HepG2 (cell line): ENCODE measurements at regions not wholly inside any gene's neighbourhood (a gene's known extent, or its start where the extent isn't known, plus 50 kb on each side); places are given as distances from the start of the nearest gene placed in this dataset.
A peak's percentile ranks its signal among the peaks of the same experiment; 100 is the strongest.

Experiments used
- CEBPB ChIP-seq: IDR thresholded peaks from 2 replicates; pipeline ENCODE4 v1.6.1; 2011; ENCODE audit warnings: low read depth, low read length, improper control_type of control experiment, borderline replicate concordance
- FOXA3 ChIP-seq: IDR thresholded peaks from 2 replicates; pipeline ENCODE4 v1.6.1; 2016; ENCODE audit warnings: missing genetic modification reagents, missing compliant biosample characterization
- GLMP ChIP-seq: sonication (generic); formaldehyde crosslinking; IDR thresholded peaks from 2 replicates; pipeline ENCODE4 v1.9.0; 2021; ENCODE audit warnings: missing genetic modification reagents, mild to moderate bottlenecking, borderline replicate concordance
- HNF4A ChIP-seq: sonication (generic); formaldehyde crosslinking; IDR thresholded peaks from 2 replicates; pipeline ENCODE4 v1.4.0; 2020; ENCODE audit warnings: missing genetic modification reagents
- HNF4G ChIP-seq, 2 experiments: sonication (generic) in 1 of 2; formaldehyde crosslinking in 1 of 2; IDR thresholded peaks; 2 replicates each; pipeline versions ENCODE4 v1.4.0 to v1.6.1; 2011 to 2020; ENCODE audit warnings: borderline replicate concordance in 2 of 2, low read depth in 2 of 2, mild to moderate bottlenecking in 2 of 2, low read length in 1 of 2, missing genetic modification reagents in 1 of 2, moderate library complexity in 1 of 2
- HOXA3 ChIP-seq: sonication (generic); formaldehyde crosslinking; IDR thresholded peaks from 2 replicates; pipeline ENCODE4 v1.5.0; 2020; ENCODE audit warnings: missing genetic modification reagents
- KDM4B ChIP-seq: sonication (generic); formaldehyde crosslinking; IDR thresholded peaks from 2 replicates; pipeline ENCODE4 v1.4.0; 2020; ENCODE audit warnings: missing genetic modification reagents
- MLX ChIP-seq: IDR thresholded peaks from 2 replicates; pipeline ENCODE4 v1.6.1; 2016
- PATZ1 ChIP-seq: sonication (generic); formaldehyde crosslinking; IDR thresholded peaks from 2 replicates; pipeline ENCODE4 v1.4.0; 2020; ENCODE audit warnings: missing genetic modification reagents
- SALL2 ChIP-seq: sonication (generic); formaldehyde crosslinking; IDR thresholded peaks from 2 replicates; pipeline ENCODE4 v1.8.1; 2023; ENCODE audit warnings: mild to moderate bottlenecking, missing genetic modification reagents, inconsistent platforms
- SAP130 ChIP-seq: IDR thresholded peaks from 2 replicates; pipeline ENCODE4 v1.6.1; 2016; ENCODE audit warnings: low read depth
- SNAPC2 ChIP-seq: sonication (generic); formaldehyde crosslinking; IDR thresholded peaks from 2 replicates; pipeline ENCODE4 v1.8.1; 2022; ENCODE audit warnings: mild to moderate bottlenecking, missing genetic modification reagents
- SRF ChIP-seq: IDR thresholded peaks from 2 replicates; pipeline ENCODE4 v1.6.1; 2011; ENCODE audit warnings: mild to moderate bottlenecking, low read depth, low read length, moderate library complexity
- SRSF9 ChIP-seq: fragments of 200-400 bp; formaldehyde crosslinking; IDR thresholded peaks from 2 replicates; pipeline ENCODE4 v1.6.1; 2018; ENCODE audit warnings: borderline replicate concordance, mild to moderate bottlenecking, low read depth, low read length; ENCODE audit not compliant: insufficient read depth, poor library complexity, severe bottlenecking
- TEAD3 ChIP-seq: optimal IDR thresholded peaks from 2 replicates; pipeline ENCODE3; 2016; ENCODE audit warnings: borderline replicate concordance
- ZNF34 ChIP-seq: sonication (generic); formaldehyde crosslinking; IDR thresholded peaks from 2 replicates; pipeline ENCODE4 v1.4.0; 2020; ENCODE audit warnings: mild to moderate bottlenecking, missing genetic modification reagents, borderline replicate concordance
- ZNF501 ChIP-seq: sonication (generic); formaldehyde crosslinking; IDR thresholded peaks from 2 replicates; pipeline ENCODE4 v1.5.1; 2020; ENCODE audit warnings: mild to moderate bottlenecking, moderate library complexity, missing genetic modification reagents
- ZNF564 ChIP-seq: sonication (generic); formaldehyde crosslinking; IDR thresholded peaks from 2 replicates; pipeline ENCODE4 v1.8.1; 2023; ENCODE audit warnings: mild to moderate bottlenecking, missing genetic modification reagents
- ZNF788 ChIP-seq: sonication (generic); formaldehyde crosslinking; IDR thresholded peaks from 2 replicates; pipeline ENCODE4 v1.5.0; 2020; ENCODE audit warnings: mild to moderate bottlenecking, missing genetic modification reagents, borderline replicate concordance
- ZSCAN30 ChIP-seq: sonication (generic); formaldehyde crosslinking; IDR thresholded peaks from 2 replicates; pipeline ENCODE4 v1.5.0; 2020; ENCODE audit warnings: mild to moderate bottlenecking, missing genetic modification reagents
- TF ChIP-seq, protein P1 (sequence below): sonication (generic); formaldehyde crosslinking; IDR thresholded peaks from 2 replicates; pipeline ENCODE4 v1.8.0; 2022; ENCODE audit warnings: mild to moderate bottlenecking, missing genetic modification reagents, borderline replicate concordance
- TF ChIP-seq, protein P2 (sequence below): sonication (generic); formaldehyde crosslinking; IDR thresholded peaks from 2 replicates; pipeline ENCODE4 v1.4.0; 2020; ENCODE audit warnings: missing genetic modification reagents

DNA sequence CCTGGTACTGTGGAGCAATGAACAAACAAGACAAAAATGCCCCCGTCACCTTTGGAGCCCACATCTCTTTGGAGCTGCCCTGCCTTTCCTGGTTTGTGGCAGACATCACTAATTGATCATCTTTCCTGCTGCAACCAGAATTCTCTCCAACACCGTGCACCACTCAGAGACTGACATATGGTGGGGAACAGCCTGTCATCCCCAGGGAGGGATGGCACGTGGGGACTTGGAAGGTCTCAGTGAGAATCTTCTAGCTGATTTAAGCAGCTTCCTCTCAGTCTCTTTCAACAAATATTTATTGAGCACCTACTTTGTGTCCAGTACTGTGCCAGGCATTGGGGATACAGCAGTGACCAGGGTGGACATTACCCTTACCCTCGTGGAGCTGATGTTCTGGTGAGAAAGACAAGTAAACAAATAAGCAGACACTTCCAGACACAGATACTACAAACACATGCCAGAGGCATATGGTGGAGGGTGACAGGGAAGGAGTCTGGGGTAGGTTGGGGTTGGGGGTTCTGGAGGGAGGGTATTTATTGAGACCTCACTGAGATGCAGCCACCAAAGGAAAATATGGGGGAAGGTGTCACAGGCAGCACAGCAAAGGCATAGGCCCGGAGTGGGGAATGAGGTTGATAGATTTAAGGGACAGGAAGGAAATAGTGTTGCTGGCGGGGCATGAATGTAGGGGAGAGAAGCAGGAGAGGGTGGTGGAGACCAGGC is 82.3 kb downstream of the CEBPB start (continued):
- TF ChIP-seq ZNF564: 0 out of 2 replicates have a peak, but pooled peaks have one; percentile 68
- 0 out of 2 replicates have a peak, but pooled peaks have one; percentile 31 for TF ChIP-seq ZNF501 (CRISPR knock-in tag)
- no peak for TF ChIP-seq KDM4B (CRISPR knock-in tag)
- TF ChIP-seq HOXA3: peak; percentile 14; the same call in 1 of the 2 replicates
- TF ChIP-seq SRF: peak; percentile 66; the same call in 1 of the 2 replicates
- TF ChIP-seq, protein P1, sequence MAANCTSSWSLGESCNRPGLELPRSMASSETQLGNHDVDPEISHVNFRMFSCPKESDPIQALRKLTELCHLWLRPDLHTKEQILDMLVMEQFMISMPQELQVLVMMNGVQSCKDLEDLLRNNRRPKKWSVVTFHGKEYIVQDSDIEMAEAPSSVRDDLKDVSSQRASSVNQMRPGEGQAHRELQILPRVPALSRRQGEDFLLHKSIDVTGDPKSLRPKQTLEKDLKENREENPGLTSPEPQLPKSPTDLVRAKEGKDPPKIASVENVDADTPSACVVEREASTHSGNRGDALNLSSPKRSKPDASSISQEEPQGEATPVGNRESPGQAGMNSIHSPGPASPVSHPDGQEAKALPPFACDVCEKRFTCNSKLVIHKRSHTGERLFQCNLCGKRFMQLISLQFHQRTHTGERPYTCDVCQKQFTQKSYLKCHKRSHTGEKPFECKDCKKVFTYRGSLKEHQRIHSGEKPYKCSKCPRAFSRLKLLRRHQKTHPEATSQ: no peak
- TF ChIP-seq SAP130 (CRISPR knock-in tag): peak; percentile 17; the same call in 1 of the 2 replicates
- TF ChIP-seq, protein P2, sequence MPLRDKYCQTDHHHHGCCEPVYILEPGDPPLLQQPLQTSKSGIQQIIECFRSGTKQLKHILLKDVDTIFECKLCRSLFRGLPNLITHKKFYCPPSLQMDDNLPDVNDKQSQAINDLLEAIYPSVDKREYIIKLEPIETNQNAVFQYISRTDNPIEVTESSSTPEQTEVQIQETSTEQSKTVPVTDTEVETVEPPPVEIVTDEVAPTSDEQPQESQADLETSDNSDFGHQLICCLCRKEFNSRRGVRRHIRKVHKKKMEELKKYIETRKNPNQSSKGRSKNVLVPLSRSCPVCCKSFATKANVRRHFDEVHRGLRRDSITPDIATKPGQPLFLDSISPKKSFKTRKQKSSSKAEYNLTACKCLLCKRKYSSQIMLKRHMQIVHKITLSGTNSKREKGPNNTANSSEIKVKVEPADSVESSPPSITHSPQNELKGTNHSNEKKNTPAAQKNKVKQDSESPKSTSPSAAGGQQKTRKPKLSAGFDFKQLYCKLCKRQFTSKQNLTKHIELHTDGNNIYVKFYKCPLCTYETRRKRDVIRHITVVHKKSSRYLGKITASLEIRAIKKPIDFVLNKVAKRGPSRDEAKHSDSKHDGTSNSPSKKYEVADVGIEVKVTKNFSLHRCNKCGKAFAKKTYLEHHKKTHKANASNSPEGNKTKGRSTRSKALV: 0 out of 2 replicates have a peak, but pooled peaks have one; percentile 40
- TF ChIP-seq HNF4A (CRISPR knock-in tag): peak; percentile 51
- TF ChIP-seq HNF4G (IDR thresholded peaks at IDR 0.05; ENCODE audit: borderline replicate concordance, low read depth, low read length): peak; percentile 42; the same call in 1 of the 2 replicates
- TF ChIP-seq HNF4G (CRISPR knock-in tag; IDR thresholded peaks at IDR 0.05; ENCODE audit: borderline replicate concordance, low read depth): no peak
- TF ChIP-seq PATZ1 (CRISPR knock-in tag): peak; percentile 76
- TF ChIP-seq CEBPB: no peak
- no peak for TF ChIP-seq ZSCAN30
- TF ChIP-seq SNAPC2 (CRISPR knock-in tag): 0 out of 2 replicates have a peak, but pooled peaks have one; percentile 20
- no peak for TF ChIP-seq GLMP (CRISPR knock-in tag)
- peak; percentile 55; the same call in 1 of the 2 replicates for TF ChIP-seq SALL2 (CRISPR knock-in tag)
- TF ChIP-seq ZNF34 (CRISPR knock-in tag): no peak
- TF ChIP-seq MLX (CRISPR knock-in tag): no peak
- peak; percentile 12; the same call in 1 of the 2 replicates for TF ChIP-seq FOXA3 (CRISPR knock-in tag)
- peak; percentile 55; the same call in 1 of the 2 replicates for TF ChIP-seq ZNF788 (CRISPR knock-in tag)
- no peak for TF ChIP-seq SRSF9
- peak; percentile 76 for TF ChIP-seq TEAD3
